Inflammatory macrophage treated with lipopolysaccharide for 4 hours (primary cell): ENCODE measurements at regions not wholly inside any gene's neighbourhood (a gene's known extent, or its start where the extent isn't known, plus 50 kb on each side); places are given as distances from the start of the nearest gene placed in this dataset.
"Not testable (repeated sequence)": the region's sequence is repeated elsewhere in the genome, so short reads cannot be mapped to it uniquely, and the experiment has no call there.

Source experiments
- DNase-seq: peaks from one replicate; pipeline ENCODE4 v3.0.0-alpha.2; 2020

DNA sequence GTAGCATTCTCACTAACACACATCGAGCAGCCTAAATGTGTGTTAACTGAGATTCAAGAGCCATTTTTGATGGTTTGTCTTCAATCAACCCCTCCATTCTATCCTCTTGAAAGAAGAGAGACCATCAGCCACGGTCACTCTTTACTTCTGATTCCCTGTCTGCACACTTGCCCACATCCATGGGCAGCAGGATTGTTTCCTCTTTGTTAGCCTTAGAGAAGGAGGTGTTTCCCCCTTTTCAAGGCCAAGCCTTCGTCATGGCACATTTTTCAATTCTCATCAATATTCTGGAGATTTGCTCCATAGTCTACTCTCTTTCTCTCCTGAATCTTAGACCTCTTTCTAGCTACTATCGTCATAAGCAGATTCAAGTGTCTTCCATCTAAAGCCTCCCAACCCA lies 522.4 kb upstream of the NAALADL2 start:
- peak; percentile 55 for DNase-seq

DNA sequence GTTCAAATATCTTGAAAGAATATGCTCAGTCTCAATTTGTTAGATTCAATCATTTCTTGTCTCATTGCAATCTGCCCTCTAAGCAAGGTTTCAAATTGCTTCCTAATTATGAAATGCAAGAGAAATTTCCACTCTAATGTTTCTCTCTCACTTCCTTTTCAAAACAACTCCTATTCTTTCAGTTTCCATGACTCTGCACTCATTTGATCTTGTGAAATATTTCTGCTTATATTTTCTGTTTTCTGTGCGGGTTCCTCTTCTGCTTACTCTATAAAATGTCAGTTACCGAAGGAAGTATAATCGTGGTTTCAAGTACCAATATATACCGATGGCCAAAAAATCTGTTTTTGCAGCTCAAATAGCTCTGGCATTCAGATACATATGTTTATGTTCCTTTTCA lies 521.9 kb upstream of the NAALADL2 start:
- peak; percentile 94 for DNase-seq

DNA sequence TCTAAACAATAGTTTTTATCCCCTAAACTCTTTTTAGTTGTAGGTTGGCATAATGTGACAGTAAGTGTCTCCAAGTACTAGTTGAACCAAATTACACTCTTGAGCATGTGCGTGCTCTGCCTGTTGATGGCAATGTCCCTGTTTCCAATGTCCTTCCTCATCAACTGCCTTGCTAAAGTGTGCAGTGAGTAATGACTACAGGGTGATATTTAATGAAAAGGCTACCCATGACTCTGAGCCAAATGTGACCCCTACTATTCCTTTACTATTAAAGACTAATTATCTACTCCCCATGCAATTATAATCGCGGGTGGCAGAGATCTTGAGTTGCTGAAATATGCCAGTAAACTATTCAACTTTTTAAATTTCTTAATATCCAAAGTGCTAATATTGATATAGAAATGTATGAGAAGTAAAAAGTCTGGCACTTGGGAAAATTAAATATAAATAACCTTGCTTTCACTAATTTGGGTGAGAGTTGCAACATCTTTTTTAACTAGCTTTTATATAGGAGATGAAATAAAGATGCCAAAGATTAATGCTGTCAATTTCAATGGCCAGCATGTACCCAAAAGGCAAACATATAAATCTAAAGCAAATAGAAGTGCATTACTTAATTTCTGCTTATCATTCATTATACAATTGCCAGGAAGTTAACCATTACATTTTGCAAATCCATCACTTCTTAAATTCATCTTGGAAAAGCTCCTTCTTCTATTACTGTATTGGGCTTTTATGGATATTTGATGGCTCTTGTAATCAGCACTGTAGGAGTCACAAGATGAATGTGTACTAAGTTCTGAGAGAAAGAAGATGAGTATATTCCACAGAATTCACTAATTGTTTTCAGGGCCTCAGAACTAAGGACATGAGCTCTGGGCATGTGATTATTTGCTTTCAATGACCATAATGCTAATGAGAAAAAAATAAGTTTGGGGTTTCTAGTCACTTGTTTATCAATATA lies 518.2 kb upstream of the NAALADL2 start:
- no peak for DNase-seq

DNA sequence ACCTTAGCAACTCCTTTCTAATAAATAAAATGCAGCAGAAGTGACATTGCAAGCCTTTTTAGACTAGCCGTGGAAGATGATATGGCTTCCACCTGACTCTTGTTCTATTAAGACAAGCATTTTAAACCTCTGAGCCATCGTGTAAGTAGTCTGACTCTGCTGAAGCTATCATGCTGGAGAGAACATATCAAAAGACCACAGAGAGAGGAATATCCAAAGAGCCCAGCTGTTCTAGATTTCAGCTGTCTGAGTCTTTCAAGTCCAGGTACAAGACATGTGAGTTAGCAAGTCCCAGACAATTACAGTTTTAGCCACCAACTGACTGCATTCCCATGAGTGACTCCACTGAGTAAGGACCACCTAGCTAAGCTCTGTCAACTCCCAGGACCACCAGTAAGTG lies 517.0 kb upstream of the NAALADL2 start:
- no peak for DNase-seq

DNA sequence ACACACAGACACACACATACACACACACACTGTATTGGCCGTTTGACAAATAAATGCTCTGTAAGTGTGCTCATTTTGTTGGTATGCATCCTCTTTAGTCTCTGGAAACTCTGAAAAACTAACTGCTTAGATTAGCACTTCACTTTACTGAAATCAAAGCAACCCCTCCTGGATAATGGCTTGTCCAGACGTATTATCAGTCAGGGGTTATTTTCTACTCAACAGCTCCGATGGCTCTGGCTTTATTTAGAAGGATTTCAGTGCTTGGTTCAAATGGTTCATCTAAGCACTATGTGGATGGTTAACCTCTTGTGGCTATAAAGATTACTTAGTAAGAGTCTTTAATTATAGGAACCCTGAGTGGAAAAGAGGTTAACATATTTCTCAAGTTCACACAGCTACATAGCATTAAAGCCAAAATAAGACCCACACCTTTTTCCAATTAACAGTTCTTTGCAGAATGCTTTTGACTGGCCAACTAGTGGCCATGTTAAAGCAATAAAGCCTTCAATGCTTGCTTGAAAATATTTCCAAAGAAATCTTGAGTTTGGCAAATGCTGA lies 516.1 kb upstream of the NAALADL2 start:
- DNase-seq, result no peak

DNA sequence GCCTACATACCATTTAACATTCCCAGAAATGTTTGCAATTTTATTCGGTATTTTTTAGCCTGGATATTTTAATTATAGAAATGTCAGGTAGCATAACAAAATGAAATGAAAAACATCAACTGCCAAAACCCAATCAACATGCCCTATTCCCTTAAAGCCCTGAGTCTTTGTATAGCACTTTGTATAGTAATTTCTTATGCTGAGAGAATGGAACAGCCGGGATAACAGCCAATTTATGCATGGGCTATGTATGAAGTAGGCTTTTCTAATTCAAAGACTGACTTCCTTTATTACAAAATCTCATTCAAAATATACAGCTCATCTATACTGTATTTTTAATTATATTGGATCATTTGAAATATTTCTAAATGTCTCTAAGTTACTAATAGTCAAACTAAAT lies 513.0 kb upstream of the NAALADL2 start:
- DNase-seq, result no peak

DNA sequence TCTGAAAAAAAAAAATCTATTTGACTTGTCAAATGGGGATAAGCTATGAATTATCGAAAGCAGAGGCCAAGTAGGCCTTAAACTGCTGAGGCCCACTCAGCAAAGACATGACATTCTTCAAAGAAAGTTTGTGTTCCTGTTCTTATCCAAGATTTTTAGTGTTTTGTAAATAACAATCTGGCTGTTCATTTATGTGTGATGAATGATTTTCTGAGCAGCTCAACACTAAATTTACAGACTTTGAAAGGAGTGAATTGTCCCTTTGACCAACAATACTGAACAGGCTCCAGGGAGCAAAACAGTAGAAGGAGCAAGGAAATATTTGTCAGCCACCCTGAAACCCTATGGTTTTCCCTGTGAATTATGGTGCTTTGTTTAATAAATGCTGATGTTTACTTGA lies 512.6 kb upstream of the NAALADL2 start:
- no peak for DNase-seq

DNA sequence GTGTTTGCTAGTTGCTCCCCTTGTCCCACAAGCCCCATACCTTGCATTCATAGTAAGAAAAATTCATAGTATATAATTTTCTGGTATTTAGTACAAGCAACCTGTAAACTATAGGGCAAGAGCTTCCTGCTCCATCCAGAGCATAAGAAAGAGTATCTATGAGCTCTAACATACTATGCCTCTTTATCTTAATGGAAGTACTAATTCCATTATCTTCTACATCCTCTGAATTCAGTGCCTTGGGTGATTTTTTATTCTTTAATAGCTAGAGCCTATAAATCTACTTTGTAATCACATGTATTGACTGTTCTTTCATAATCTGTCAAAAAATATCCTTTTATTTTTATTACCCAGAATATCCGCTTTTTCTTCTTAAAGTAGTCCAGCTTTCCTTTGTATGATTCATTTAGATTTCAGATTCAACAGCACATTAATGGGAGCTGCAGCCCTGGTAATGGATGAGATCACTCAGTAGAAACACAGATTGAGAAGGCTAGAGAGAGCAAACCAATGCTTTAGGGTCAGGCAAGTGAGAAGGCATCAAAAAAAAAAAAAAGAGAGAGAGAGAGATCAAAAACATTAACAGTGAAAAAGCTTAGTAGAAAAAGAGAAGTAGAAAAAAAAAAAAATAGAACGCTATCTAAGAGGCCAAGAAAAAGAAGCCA lies 511.5 kb upstream of the NAALADL2 start:
- no peak for DNase-seq

DNA sequence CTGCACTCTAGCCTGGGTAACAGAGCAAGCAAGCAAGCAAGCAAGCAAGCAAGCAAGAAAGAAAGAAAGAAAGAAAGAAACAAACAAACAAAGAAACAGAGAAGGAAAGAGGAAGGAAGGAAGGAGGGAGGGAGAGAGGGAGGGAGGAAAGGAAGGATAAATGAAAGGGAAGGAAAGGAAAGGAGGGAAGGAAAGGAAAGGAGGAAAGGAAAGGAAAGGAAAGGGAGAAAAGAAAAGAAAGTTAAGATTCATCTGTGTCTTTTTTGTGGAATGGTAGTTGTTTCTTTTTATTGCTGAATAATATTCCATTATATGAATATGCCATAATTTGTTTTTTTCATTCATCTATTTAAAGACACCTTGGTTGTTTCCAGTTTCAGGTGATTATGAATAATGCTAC lies 506.9 kb upstream of the NAALADL2 start:
- no peak for DNase-seq

DNA sequence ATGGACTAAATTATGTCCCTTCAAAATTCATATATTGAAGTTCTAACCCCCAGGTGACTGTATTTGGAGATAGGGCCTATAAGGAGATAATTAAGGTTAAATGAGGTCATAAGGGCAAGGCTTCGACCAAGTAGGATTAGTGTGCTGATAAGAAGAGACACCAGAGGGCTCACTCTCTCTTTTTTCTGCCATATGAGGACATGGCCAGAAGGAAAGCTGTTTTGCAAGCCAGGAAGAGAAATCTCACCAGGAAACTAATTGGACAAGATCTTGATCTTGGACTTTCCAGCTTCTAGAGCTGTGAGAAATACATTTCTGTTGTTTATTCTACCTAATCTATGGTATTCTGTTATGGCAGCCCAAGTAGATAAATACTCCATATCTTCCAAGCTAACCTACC lies 503.6 kb upstream of the NAALADL2 start:
- DNase-seq, result peak; percentile 22

DNA sequence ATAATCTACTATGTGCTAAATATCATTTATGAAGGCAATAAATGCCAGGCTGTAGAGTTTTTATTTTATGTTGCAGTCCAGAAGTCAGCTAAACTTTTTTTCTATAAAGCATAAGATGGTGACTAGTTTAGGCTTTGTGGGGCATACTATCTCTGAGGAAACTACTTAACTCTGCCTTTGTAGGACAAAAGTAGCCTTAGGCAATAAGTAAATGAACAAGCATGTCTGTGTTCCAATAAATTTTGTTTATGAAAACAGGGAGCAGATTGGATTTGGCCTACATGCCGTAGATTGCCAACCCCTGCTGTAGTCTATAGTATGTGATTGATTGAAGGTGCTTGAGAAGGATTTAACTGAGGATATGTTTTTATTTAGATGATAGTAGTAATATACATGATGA lies 502.5 kb upstream of the NAALADL2 start:
- DNase-seq, result no peak

DNA sequence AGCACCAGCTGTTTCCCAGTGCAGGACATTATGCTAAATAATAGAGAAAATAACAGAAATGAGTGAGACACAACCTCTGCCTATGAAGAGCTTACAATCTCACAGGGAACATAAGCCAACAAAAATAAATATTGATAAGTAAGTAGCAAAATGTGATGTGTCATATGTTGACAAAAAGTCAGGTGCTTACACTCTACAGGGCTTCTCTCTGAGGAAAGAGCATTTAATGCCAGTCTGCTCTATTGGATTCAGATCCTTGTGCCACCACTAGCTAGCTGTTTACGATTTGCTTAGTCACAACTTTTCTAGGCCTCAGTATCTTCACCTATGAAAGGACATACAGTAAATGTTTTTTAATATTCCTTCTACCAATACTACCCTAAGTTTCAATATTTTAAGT lies 500.9 kb upstream of the NAALADL2 start:
- no peak for DNase-seq

DNA sequence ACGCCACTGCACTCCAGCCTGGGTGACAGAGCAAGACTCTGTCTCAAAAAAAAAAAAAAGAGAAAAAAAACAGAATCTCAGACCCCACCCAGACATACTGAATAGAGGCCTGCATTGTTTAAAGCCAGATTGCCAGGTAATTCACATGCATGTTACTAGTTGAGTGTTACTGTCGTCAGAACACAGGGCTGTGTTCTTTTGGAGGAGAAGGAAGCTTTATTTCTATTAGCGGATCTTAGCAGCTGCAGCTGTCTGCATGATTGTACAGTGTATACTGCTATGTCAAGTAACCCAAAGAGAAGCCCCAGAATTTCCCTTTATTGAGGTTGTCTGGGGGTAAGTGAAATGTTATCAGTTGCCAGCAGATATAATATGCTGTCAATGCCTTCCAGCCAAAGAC lies 496.6 kb upstream of the NAALADL2 start:
- no peak for DNase-seq

DNA sequence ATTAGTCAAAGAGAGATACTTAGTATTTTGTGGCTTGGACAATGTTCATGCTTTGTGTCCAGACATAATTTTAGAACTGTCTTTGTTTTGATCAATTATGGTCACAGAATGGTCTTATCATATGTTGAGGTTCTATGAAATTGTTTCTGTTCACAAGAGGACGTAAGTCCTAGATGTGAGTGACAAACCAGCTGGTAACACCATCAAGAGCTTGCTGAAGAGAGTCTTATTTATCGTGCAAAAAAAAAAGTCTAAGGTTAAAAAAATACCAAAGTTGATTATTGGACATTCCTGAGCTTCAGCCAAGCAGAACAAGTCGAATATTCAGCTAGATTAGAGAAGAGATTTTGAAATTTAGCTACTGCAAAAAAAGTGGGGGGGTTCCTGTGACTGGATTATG lies 495.9 kb upstream of the NAALADL2 start:
- no peak for DNase-seq

DNA sequence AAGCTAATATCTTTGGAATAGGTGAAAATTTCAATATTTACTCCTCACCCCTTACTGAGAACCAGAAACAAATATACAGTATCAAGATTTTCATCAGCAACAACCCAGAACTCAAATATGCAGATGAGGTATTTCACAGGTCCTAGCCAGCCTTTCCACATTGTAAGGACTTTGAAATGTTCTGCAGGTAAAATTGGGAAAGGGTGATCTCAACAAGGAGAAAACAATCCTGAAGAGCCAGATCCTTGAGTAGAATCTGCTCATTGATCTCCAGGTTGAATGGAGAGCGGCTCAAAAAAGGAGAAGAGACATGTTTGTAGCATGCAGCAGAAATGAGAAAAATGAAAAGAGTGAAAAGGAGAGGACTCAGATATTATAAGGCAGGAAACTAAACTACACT lies 493.3 kb upstream of the NAALADL2 start:
- no peak for DNase-seq

DNA sequence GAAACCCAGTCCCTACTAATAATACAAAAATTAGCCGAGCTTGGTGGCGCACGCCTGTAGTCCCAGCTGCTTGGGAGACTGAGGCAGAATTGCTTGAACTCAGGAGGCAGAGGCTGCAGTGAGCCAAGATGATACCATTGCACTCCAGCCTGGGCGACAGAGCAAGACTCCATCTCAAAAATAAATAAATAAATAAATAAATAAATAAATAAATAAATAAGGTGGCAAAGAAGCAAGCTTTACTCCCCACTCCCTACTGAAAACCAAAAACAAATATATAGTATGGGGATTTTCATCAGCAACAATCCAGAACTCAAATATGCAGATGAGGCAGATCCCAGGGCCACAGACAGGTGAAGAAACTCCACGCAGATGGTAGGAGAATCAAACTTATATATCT lies 492.2 kb upstream of the NAALADL2 start:
- not testable (repeated sequence) for DNase-seq

DNA sequence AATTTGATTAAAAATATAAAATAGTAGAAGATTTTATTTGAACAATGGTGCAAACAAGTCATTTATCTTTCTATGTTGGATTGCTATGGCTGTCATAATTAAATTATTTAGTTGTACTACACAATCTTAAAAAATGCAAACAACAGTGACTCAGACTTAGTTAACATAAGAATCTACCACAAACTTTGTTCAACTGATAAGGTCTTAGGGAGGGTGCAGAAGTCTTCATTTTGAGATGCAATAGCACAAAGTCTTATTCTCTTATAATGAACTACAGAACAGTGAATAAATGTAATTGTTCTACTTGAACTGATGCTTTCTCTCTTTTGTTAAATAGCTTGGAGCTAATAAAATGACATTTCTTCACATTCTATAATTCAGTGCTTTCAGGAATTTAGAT lies 482.8 kb upstream of the NAALADL2 start:
- no peak for DNase-seq

DNA sequence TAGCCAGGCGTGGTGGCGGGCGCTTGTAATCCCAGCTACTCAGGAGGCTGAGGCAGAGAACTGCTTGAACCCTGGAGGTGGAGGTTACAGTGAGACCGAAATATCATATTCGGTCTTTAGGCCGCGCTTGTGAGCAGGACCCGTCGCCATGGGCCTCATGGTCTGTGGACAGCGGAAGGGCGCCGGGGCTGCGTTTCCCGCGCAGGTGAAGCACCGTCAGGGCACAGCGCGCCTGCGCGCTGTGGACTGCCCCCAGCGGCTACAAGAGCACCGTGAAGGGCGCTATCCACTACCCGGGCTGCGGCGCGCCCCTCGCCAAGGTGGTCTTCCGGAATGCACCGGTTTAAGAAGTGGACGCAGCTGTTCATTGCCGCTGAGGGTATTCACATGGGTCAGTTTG lies 482.0 kb upstream of the NAALADL2 start:
- DNase-seq, result no peak

DNA sequence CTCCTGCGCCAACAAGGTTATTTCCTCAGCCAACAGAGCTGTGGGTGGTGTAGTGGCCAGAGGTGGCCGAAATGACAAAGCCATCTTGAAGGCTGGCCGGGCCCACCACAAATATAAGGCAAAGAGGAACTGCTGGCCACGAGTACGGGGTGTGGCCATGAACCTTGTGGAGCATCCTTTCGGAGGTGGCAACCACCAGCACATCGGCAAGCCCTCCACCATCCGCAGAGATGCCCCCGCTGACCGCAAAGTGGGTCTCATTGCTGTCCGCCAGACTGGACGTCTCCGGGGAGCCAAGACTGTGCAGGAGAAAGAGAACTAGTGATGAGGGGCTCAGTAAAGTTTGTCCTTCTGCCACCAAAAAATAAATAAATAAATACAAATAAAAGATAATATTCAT lies 481.4 kb upstream of the NAALADL2 start:
- DNase-seq, result no peak

DNA sequence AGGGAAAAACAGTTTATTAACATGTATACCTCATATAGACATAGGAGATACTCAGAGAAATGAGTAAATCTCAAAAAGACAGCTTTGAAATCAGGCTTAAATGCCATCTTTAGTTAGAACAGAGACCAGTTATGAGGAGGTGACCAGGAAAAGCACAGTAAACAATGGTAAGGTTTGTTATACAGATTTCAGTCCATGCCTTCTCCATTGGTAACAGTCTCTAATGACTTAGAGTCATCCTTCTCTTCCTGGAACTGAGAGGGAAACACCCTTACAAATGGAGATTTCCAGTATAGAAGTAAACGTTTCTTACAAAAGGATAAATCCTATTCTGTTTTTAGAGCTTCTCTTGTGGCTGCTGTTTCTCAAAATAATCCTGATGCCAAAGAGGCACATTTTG lies 476.3 kb upstream of the NAALADL2 start:
- no peak for DNase-seq

DNA sequence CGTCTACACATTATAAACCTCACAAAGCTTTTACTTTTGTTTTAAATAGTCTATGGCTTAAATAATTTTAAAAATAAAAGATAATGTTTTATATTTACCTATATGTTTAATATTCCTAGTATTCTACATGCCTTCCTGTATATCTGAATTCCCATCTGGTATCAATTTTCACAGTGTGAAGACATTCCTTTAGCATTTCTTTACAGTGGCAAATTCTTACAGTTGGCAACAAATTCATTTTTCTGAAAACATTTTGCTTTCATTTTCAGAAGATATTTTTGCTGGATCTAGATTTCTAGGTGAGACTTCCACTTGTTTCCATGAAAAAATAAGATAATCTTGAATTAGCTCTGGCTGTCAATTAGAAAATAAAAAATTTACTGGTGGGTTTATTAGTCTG lies 471.4 kb upstream of the NAALADL2 start:
- DNase-seq, result no peak

DNA sequence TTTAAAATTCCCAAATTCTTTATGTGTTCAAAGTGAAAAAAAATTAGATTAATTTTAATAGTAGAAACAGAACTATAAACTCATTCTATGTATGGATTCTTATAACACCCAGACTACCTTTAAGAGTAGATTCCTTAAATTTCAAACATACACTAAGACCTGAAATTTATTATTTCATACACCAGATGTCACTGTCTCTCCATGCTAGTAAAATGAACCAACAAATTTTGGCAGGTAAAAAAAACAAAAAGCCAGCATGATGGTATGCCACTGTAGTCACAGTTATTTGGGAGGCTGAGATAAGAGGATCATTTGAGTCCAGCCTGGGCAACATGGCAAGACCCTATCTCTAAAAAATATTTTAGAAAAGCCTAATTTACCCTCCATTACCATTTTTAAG lies 461.3 kb upstream of the NAALADL2 start:
- peak; percentile 38 for DNase-seq

DNA sequence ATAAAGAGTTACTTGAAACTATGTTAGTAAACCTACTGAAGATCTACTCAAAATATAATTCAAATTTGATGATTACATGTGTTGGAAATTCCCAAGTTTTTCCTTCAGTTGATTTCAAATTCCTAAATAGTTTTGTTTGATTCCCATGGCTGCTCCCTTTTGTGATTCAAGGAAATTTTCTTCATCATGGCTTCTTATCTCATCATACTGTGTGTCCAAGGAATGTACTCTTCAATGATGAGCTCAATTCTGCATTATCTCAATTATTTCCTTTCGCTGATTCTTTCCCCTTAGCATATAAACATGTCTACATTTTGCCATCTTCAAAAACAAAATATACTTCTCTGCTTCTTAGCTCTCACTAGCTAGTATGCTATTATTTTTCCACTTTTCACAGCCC lies 460.4 kb upstream of the NAALADL2 start:
- no peak for DNase-seq

DNA sequence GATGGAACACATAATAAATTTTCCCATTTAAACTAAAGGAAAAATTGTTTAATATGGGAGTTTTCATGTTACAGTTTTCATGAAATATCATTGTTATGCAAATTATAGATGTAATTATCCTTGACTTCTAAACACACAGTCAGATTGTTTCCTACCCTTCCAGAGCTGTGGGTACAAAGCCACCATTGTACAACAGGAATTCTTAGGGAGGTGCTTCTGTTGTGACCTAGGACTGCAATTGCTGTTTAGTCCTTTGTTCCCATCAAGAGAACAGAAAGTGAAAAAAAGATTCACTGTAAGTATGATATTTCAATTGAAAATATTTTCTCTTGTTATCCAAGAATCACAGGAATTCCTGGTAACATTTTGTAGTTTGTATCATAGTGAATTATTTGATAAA lies 455.3 kb upstream of the NAALADL2 start:
- DNase-seq, result no peak
